Tibial nerve (tissue), 3 donors: ENCODE measurements at regions not wholly inside any gene's neighbourhood (a gene's known extent, or its start where the extent isn't known, plus 50 kb on each side); places are given as distances from the start of the nearest gene placed in this dataset.

Source experiments
- POLR2A ChIP-seq, 2 donors: fragments of 450-650 bp; IDR thresholded peaks; one replicate each; pipeline ENCODE4 v1.6.1; 2017; ENCODE audit warnings: antibody characterized with exemption in 2 of 2, mild to moderate bottlenecking in 2 of 2, moderate library complexity in 2 of 2
- TF ChIP-seq, protein P1 (sequence below), 5 experiments: fragments of 200-600 bp in 3 of 5; fragments of 450-650 bp in 2 of 5; sonication (generic) in 3 of 5; IDR thresholded peaks; one replicate each; pipeline ENCODE4 v1.5.1; 2016 to 2019; ENCODE audit warnings: antibody characterized with exemption in 5 of 5, mild to moderate bottlenecking in 3 of 5, moderate library complexity in 2 of 5

DNA sequence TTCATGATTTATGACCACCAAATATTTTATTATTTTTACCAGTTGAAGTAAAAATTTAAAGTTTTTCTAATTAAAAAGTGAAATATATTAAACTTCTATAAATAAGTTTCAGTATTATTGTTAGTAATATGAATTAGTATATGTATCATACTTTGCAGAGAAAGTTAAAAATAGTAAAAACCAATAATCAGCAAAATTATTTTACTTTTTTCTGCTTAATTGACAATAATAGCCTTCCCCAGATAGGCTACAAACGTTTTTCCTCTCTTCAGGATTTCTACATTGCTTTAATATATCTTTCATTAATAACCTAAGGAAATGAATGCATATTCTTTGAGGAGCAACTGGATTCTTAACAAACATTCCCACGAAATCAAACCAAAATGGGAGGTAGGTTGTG lies 543.5 kb downstream of the ETNK1 start:
- TF ChIP-seq POLR2A (IDR thresholded peaks at IDR 0.05), result no peak
- TF ChIP-seq, protein P1, sequence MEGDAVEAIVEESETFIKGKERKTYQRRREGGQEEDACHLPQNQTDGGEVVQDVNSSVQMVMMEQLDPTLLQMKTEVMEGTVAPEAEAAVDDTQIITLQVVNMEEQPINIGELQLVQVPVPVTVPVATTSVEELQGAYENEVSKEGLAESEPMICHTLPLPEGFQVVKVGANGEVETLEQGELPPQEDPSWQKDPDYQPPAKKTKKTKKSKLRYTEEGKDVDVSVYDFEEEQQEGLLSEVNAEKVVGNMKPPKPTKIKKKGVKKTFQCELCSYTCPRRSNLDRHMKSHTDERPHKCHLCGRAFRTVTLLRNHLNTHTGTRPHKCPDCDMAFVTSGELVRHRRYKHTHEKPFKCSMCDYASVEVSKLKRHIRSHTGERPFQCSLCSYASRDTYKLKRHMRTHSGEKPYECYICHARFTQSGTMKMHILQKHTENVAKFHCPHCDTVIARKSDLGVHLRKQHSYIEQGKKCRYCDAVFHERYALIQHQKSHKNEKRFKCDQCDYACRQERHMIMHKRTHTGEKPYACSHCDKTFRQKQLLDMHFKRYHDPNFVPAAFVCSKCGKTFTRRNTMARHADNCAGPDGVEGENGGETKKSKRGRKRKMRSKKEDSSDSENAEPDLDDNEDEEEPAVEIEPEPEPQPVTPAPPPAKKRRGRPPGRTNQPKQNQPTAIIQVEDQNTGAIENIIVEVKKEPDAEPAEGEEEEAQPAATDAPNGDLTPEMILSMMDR (IDR thresholded peaks at IDR 0.05), result no peak
